ENCODE measurements at regions not wholly inside any gene's neighbourhood (a gene's known extent, or its start where the extent isn't known, plus 50 kb on each side); places are given as distances from the start of the nearest gene placed in this dataset.
"Not testable (repeated sequence)": the region's sequence is repeated elsewhere in the genome, so short reads cannot be mapped to it uniquely, and the experiment has no call there.

DNA sequence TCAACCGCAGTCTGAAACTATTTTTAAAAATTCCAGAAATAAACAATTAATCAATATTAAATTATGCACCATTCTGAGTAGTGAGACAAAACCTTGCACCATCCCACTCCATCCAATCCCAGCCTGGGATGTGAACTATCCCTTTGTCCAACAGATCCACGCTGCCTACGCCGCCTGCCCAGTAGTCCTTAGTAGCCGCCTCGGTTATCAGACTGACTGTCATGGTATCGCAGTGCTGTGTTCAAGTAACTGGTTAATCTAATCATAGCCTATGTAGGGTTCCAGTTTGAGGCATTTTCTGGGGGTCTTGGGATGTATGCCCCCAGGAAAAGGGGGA, 437.7 kb downstream of the HS3ST3B1 start:
- Histone ChIP-seq H3K27ac (ENCODE audit: low read depth in 2 of 2, low read length in 2 of 2) (no peak overlapping the region), H3K27me3 (ENCODE audit: control insufficient read depth in 2 of 2, insufficient read depth in 2 of 2, low read length in 2 of 2) (no peaks in the 10 kb centered on the region), H3K36me3 (ENCODE audit: control insufficient read depth in 2 of 2, insufficient read depth in 2 of 2, low read length in 2 of 2) (no peaks in the 10 kb centered on the region), H3K9me3 (ENCODE audit: control insufficient read depth in 2 of 2, low read length in 2 of 2) (peaks cover 0 to 3% of the 10 kb centered on the region in 2 donors), H3K4me3 (ENCODE audit: low read length in 2 of 2) (no peak overlapping the region), H3K4me1 (ENCODE audit: control insufficient read depth in 2 of 2, insufficient read depth in 2 of 2, low read length in 2 of 2) (no peaks in the 10 kb centered on the region), H3K9ac (ENCODE audit: low read depth in 1 of 2, low read length in 2 of 2) (no peak overlapping the region)

DNA sequence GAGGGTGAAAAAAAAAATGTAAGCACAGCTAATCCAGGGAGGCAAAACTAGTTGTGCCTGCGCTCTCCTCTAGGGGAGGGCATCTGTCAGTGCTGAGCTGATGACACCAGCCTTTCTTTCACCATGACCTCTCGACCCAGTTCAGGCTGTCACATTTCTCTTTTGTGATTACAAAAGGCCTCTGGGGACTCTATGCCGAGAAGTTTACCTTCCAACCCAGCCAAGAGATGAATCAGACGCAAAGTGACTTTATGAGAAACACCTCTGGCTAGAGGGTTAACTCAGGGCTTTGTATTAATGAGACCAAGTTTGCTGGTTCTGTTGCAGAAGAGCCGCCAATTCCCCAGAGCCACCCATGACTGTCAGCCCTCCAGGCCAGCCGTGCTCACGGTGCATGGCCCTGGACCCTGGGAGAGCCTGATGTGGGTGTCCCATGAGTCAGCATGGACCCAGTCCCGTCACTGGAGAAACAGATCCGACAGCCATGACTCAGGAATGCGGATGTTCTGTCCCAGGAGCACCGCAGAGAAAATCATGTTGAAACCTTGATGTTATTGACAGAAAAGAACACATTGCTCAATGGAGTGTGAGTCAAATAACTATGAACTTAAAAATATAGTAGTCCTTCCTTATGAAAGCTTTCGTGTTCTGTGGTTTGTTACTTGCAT, 437.2 kb downstream of the HS3ST3B1 start:
- H3K4me1 ChIP-seq (ENCODE audit: control insufficient read depth in 2 of 2, insufficient read depth in 2 of 2, low read length in 2 of 2): no peaks in the 10 kb centered on the region

DNA sequence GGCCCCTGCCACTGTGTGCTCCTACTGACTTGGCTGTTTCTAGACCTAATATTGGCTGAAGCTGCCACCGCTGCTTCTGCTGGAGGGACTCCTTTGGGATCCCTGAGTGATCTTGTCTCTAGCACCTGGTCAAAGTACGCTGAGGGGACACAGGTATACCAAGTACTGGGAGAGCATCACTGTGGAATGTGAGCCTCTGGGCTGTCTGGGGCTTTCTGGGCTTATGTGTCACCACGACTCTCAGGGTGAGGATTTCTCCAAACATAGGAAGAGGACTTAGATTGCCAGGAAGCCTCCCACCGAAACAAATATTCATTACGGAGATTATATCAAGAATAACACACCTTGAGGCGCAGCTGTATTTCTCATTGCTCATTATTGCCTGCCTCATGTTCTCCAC, 435.8 kb downstream of the HS3ST3B1 start:
- peaks cover 0 to 6% of the 10 kb centered on the region in 2 donors for H3K9me3 ChIP-seq (ENCODE audit: control insufficient read depth in 2 of 2, low read length in 2 of 2)
- no peak overlapping the region for H3K9ac ChIP-seq (ENCODE audit: low read depth in 1 of 2, low read length in 2 of 2)
- H3K27me3 ChIP-seq (ENCODE audit: control insufficient read depth in 2 of 2, insufficient read depth in 2 of 2, low read length in 2 of 2): no peaks in the 10 kb centered on the region
- no peaks in the 10 kb centered on the region for H3K36me3 ChIP-seq (ENCODE audit: control insufficient read depth in 2 of 2, insufficient read depth in 2 of 2, low read length in 2 of 2)
- no peaks in the 10 kb centered on the region for H3K4me1 ChIP-seq (ENCODE audit: control insufficient read depth in 2 of 2, insufficient read depth in 2 of 2, low read length in 2 of 2)
- no peak overlapping the region for H3K27ac ChIP-seq (ENCODE audit: low read depth in 2 of 2, low read length in 2 of 2)
- no peak overlapping the region for H3K4me3 ChIP-seq (ENCODE audit: low read length in 2 of 2)

More for the DNA sequence above, 437.2 kb downstream of the HS3ST3B1 start:
- H3K27ac ChIP-seq (ENCODE audit: low read depth in 2 of 2, low read length in 2 of 2): no peak overlapping the region
- H3K36me3 ChIP-seq (ENCODE audit: control insufficient read depth in 2 of 2, insufficient read depth in 2 of 2, low read length in 2 of 2): no peaks in the 10 kb centered on the region
- no peak overlapping the region for H3K9ac ChIP-seq (ENCODE audit: low read depth in 1 of 2, low read length in 2 of 2)
- H3K9me3 ChIP-seq (ENCODE audit: control insufficient read depth in 2 of 2, low read length in 2 of 2): peaks cover 0 to 3% of the 10 kb centered on the region in 2 donors
- H3K27me3 ChIP-seq (ENCODE audit: control insufficient read depth in 2 of 2, insufficient read depth in 2 of 2, low read length in 2 of 2): no peaks in the 10 kb centered on the region
- no peak overlapping the region for H3K4me3 ChIP-seq (ENCODE audit: low read length in 2 of 2)

DNA sequence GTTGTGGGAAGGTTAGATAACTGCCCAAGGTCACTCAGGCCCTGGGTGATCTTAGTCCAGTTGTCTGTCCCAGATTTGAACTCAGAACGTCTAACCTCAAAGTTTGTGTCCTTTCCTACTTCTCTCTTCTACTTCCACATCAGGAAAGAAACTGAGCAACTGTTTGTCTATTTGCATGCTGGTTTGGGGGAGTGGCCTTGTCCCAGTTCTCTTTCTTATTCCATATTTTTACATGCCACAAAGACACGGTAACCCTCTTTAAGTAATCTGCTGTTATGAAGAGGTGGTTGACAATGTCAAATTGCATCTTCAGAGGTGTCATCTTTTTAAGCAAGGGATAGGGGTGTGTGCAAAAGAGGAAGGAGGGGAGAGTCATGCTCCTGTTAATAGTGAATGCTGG, 432.5 kb downstream of the HS3ST3B1 start:
- H3K27ac ChIP-seq (ENCODE audit: low read depth in 2 of 2, low read length in 2 of 2): no peak overlapping the region
- no peak overlapping the region for H3K4me3 ChIP-seq (ENCODE audit: low read length in 2 of 2)
- H3K27me3 ChIP-seq (ENCODE audit: control insufficient read depth in 2 of 2, insufficient read depth in 2 of 2, low read length in 2 of 2): no peaks in the 10 kb centered on the region
- H3K9ac ChIP-seq (ENCODE audit: low read depth in 1 of 2, low read length in 2 of 2): no peak overlapping the region
- no peaks in the 10 kb centered on the region for H3K4me1 ChIP-seq (ENCODE audit: control insufficient read depth in 2 of 2, insufficient read depth in 2 of 2, low read length in 2 of 2)
- peaks cover 0 to 6% of the 10 kb centered on the region in 2 donors for H3K9me3 ChIP-seq (ENCODE audit: control insufficient read depth in 2 of 2, low read length in 2 of 2)
- no peaks in the 10 kb centered on the region for H3K36me3 ChIP-seq (ENCODE audit: control insufficient read depth in 2 of 2, insufficient read depth in 2 of 2, low read length in 2 of 2)

DNA sequence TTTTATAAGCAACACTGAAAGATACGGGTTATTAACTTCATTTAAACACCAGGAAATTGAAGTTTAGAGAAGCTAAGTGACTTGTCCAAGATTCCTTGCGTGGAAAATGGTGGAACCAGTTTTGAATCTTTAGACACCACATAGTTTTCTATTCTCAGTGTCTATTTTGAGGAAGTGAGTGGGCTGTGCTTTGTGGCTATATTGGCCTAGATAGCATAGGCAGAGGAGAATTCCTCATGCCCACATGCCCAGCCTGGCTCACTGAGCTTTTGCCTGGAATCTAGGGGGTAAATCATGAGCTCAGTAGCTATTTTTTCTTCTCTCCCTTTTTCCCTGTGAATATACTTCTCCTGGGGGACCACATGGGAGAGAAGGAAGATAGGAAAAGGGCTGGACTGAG, 431.3 kb downstream of the HS3ST3B1 start:
- Histone ChIP-seq H3K27ac (ENCODE audit: low read depth in 2 of 2, low read length in 2 of 2) (no peak overlapping the region), H3K9ac (ENCODE audit: low read depth in 1 of 2, low read length in 2 of 2) (no peak overlapping the region), H3K4me1 (ENCODE audit: control insufficient read depth in 2 of 2, insufficient read depth in 2 of 2, low read length in 2 of 2) (no peaks in the 10 kb centered on the region), H3K27me3 (ENCODE audit: control insufficient read depth in 2 of 2, insufficient read depth in 2 of 2, low read length in 2 of 2) (no peaks in the 10 kb centered on the region), H3K9me3 (ENCODE audit: control insufficient read depth in 2 of 2, low read length in 2 of 2) (peaks cover 0 to 6% of the 10 kb centered on the region in 2 donors), H3K4me3 (ENCODE audit: low read length in 2 of 2) (no peak overlapping the region), H3K36me3 (ENCODE audit: control insufficient read depth in 2 of 2, insufficient read depth in 2 of 2, low read length in 2 of 2) (no peaks in the 10 kb centered on the region)

DNA sequence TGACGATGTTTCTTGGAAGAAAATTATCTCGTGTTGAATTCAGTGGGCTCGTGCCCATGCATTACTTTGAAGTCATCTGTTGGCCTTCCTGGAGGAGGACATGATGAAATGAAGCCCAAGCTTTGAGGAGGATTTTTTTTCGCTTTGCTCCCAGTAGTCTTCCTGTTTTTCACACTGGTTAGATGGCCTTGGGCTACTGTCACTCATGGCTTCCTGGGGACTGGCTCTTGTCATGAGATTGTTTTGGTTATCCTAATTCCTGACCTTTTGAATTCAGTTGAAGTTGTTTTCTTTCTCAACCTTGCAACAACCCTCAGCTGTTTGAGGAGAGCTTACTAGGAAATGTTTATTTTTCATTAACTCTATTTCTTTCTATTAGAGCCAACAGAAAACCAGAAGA, 430.7 kb downstream of the HS3ST3B1 start:
- Histone ChIP-seq H3K9me3 (ENCODE audit: control insufficient read depth in 2 of 2, low read length in 2 of 2) (peaks cover 0 to 6% of the 10 kb centered on the region in 2 donors), H3K27me3 (ENCODE audit: control insufficient read depth in 2 of 2, insufficient read depth in 2 of 2, low read length in 2 of 2) (no peaks in the 10 kb centered on the region), H3K4me3 (ENCODE audit: low read length in 2 of 2) (no peak overlapping the region), H3K27ac (ENCODE audit: low read depth in 2 of 2, low read length in 2 of 2) (no peak overlapping the region), H3K4me1 (ENCODE audit: control insufficient read depth in 2 of 2, insufficient read depth in 2 of 2, low read length in 2 of 2) (no peaks in the 10 kb centered on the region), H3K36me3 (ENCODE audit: control insufficient read depth in 2 of 2, insufficient read depth in 2 of 2, low read length in 2 of 2) (no peaks in the 10 kb centered on the region), H3K9ac (ENCODE audit: low read depth in 1 of 2, low read length in 2 of 2) (no peak overlapping the region)

DNA sequence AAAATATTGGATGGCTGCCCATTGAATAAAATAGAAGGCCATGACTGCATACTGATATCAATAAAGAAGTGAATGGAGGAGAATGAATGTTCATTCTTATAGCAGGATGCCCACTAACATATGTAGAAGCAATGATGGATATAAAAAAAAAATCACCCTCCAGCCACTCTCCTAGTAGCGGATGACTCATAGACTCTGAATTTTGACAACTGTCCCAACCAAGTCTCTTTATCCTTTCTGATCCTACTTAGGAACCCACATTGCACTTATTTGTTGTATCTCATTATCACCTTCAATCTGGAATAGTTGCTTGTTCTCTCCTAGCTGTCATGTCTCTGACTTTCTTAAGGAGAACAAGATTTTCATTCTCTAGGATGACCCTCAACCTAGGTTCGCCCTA, 429.9 kb downstream of the HS3ST3B1 start:
- H3K4me3 ChIP-seq (ENCODE audit: low read length in 2 of 2): no peak overlapping the region
- no peak overlapping the region for H3K9ac ChIP-seq (ENCODE audit: low read depth in 1 of 2, low read length in 2 of 2)
- H3K27me3 ChIP-seq (ENCODE audit: control insufficient read depth in 2 of 2, insufficient read depth in 2 of 2, low read length in 2 of 2): no peaks in the 10 kb centered on the region
- H3K36me3 ChIP-seq (ENCODE audit: control insufficient read depth in 2 of 2, insufficient read depth in 2 of 2, low read length in 2 of 2): no peaks in the 10 kb centered on the region
- peaks cover 0 to 6% of the 10 kb centered on the region in 2 donors for H3K9me3 ChIP-seq (ENCODE audit: control insufficient read depth in 2 of 2, low read length in 2 of 2)
- no peaks in the 10 kb centered on the region for H3K4me1 ChIP-seq (ENCODE audit: control insufficient read depth in 2 of 2, insufficient read depth in 2 of 2, low read length in 2 of 2)
- H3K27ac ChIP-seq (ENCODE audit: low read depth in 2 of 2, low read length in 2 of 2): no peak overlapping the region

DNA sequence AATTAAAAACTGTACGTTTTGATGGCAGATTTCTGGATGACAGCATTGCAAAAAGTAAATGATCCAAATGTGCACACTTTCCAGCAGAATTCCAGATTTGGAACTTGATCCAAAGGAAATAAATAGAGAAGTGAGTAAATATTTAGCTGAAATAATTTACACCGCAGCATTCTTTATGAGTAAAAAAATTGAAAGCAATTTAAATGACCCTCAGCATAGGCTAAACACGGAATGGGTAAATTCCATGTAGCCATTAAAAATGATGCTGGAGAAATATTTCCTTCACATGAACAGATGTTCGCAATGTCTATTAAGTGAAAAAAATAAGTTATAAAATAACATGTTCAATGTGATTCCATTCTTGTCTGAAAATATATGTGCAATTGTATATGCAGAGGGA, 424.8 kb downstream of the HS3ST3B1 start:
- Histone ChIP-seq H3K4me1 (ENCODE audit: control insufficient read depth in 2 of 2, insufficient read depth in 2 of 2, low read length in 2 of 2) (no peaks in the 10 kb centered on the region), H3K4me3 (ENCODE audit: low read length in 2 of 2) (no peak overlapping the region), H3K9ac (ENCODE audit: low read depth in 1 of 2, low read length in 2 of 2) (no peak overlapping the region), H3K36me3 (ENCODE audit: control insufficient read depth in 2 of 2, insufficient read depth in 2 of 2, low read length in 2 of 2) (no peaks in the 10 kb centered on the region), H3K9me3 (ENCODE audit: control insufficient read depth in 2 of 2, low read length in 2 of 2) (peaks cover 0 to 5% of the 10 kb centered on the region in 2 donors), H3K27me3 (ENCODE audit: control insufficient read depth in 2 of 2, insufficient read depth in 2 of 2, low read length in 2 of 2) (no peaks in the 10 kb centered on the region), H3K27ac (ENCODE audit: low read depth in 2 of 2, low read length in 2 of 2) (no peak overlapping the region)

DNA sequence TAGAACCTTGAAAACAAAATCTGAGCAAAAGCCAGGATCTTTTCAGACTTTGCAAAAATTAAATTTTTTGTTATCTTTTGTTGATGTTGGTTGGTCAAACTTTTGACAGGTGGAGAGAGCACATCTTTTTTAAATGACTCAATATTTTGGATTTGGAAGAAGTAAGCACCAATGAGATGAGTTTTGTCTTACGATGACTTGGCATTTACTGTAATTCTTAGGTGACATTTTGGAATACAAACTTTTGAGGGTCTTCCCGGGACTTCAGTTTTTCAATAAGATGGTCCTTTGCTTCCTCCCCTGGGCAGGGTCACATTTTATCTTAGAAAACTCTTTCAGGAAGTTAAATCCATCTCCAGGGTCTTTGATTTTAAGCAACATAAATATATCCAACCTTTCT, 423.9 kb downstream of the HS3ST3B1 start:
- Histone ChIP-seq H3K27ac (ENCODE audit: low read depth in 2 of 2, low read length in 2 of 2) (no peak overlapping the region), H3K36me3 (ENCODE audit: control insufficient read depth in 2 of 2, insufficient read depth in 2 of 2, low read length in 2 of 2) (no peaks in the 10 kb centered on the region), H3K27me3 (ENCODE audit: control insufficient read depth in 2 of 2, insufficient read depth in 2 of 2, low read length in 2 of 2) (no peaks in the 10 kb centered on the region), H3K9me3 (ENCODE audit: control insufficient read depth in 2 of 2, low read length in 2 of 2) (peaks cover 0 to 5% of the 10 kb centered on the region in 2 donors), H3K9ac (ENCODE audit: low read depth in 1 of 2, low read length in 2 of 2) (no peak overlapping the region), H3K4me3 (ENCODE audit: low read length in 2 of 2) (no peak overlapping the region), H3K4me1 (ENCODE audit: control insufficient read depth in 2 of 2, insufficient read depth in 2 of 2, low read length in 2 of 2) (no peaks in the 10 kb centered on the region)

DNA sequence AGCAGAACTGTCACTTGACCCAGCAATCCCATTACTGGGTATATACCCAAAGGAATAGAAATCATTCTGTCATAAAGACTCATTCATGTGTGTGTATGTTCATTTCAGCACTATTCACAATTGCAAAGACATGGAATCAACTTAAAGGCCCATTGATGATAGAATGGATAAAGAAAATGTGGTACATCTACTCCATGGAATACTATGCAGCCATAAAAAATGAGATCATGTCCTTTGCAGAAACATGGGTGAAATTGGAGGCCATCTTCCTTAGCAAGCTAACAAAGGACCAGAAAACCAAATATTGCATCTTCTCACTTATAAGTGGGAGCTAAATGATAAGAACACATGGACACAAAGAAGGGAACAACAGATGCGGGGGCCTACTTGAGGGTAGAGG, 422.5 kb downstream of the HS3ST3B1 start:
- not testable (repeated sequence) for H3K4me1 ChIP-seq (ENCODE audit: control insufficient read depth in 2 of 2, insufficient read depth in 2 of 2, low read length in 2 of 2); H3K27me3 ChIP-seq (ENCODE audit: control insufficient read depth in 2 of 2, insufficient read depth in 2 of 2, low read length in 2 of 2); H3K9me3 ChIP-seq (ENCODE audit: control insufficient read depth in 2 of 2, low read length in 2 of 2); H3K36me3 ChIP-seq (ENCODE audit: control insufficient read depth in 2 of 2, insufficient read depth in 2 of 2, low read length in 2 of 2); H3K9ac ChIP-seq (ENCODE audit: low read depth in 1 of 2, low read length in 2 of 2); H3K27ac ChIP-seq (ENCODE audit: low read depth in 2 of 2, low read length in 2 of 2); H3K4me3 ChIP-seq (ENCODE audit: low read length in 2 of 2)

DNA sequence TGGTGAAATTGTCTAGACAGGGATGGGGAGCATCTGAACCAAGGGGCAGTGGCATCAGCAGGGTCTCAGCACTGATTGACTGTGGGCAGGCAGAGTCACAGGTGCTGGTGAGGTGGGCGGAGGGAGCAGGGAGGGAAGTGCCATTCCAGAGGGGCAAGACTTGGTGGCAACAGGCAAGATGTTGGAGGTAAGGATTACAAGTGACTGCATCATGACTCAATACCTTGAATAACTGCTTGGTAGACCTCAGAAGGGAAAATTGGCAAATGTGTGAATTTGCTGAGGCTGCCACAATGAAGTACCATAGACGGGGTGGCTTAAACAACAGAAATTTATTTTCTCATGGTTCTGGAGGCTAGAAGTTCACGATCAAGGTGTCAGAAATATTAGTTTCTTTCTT, 419.1 kb downstream of the HS3ST3B1 start:
- Histone ChIP-seq H3K4me3 (ENCODE audit: low read length in 2 of 2) (no peak overlapping the region), H3K9me3 (ENCODE audit: control insufficient read depth in 2 of 2, low read length in 2 of 2) (peaks cover 0 to 5% of the 10 kb centered on the region in 2 donors), H3K36me3 (ENCODE audit: control insufficient read depth in 2 of 2, insufficient read depth in 2 of 2, low read length in 2 of 2) (no peaks in the 10 kb centered on the region), H3K27ac (ENCODE audit: low read depth in 2 of 2, low read length in 2 of 2) (no peak overlapping the region), H3K4me1 (ENCODE audit: control insufficient read depth in 2 of 2, insufficient read depth in 2 of 2, low read length in 2 of 2) (no peaks in the 10 kb centered on the region), H3K9ac (ENCODE audit: low read depth in 1 of 2, low read length in 2 of 2) (no peak overlapping the region), H3K27me3 (ENCODE audit: control insufficient read depth in 2 of 2, insufficient read depth in 2 of 2, low read length in 2 of 2) (no peaks in the 10 kb centered on the region)
